ENCODE measurements at regions not wholly inside any gene's neighbourhood (a gene's known extent, or its start where the extent isn't known, plus 50 kb on each side); places are given as distances from the start of the nearest gene placed in this dataset.

DNA sequence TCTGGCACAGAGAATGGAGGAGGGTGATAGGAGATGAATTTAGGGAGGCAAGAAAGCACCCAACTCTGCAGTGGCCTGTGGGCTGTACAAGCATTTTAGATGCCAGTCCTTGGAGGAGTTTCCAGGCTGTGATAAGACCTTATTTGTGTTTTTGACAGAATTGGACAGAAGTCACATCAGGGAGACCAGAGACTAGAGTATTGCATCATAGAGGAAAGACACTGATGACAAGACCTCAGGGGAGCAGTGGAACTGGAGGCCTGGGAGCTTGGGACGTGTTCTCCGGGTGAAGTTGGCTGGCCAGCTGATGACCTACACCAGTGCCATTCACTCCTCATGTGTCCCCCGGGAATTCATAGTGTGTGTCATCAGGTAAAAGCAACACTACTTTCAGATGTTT, 284.0 kb upstream of the ZFP42 start:
- TF ChIP-seq, protein P1, sequence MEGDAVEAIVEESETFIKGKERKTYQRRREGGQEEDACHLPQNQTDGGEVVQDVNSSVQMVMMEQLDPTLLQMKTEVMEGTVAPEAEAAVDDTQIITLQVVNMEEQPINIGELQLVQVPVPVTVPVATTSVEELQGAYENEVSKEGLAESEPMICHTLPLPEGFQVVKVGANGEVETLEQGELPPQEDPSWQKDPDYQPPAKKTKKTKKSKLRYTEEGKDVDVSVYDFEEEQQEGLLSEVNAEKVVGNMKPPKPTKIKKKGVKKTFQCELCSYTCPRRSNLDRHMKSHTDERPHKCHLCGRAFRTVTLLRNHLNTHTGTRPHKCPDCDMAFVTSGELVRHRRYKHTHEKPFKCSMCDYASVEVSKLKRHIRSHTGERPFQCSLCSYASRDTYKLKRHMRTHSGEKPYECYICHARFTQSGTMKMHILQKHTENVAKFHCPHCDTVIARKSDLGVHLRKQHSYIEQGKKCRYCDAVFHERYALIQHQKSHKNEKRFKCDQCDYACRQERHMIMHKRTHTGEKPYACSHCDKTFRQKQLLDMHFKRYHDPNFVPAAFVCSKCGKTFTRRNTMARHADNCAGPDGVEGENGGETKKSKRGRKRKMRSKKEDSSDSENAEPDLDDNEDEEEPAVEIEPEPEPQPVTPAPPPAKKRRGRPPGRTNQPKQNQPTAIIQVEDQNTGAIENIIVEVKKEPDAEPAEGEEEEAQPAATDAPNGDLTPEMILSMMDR (IDR thresholded peaks at IDR 0.05; ENCODE audit: low read depth, low read length): no peak
- Histone ChIP-seq H3K4me1 (no peaks in the 10 kb centered on the region), H3K9me3 (no peaks in the 10 kb centered on the region), H3K27me3 (no peaks in the 10 kb centered on the region), H3K4me3 (ENCODE audit: low read depth, low read length) (no peak overlapping the region), H3K36me3 (no peaks in the 10 kb centered on the region)
- DNase-seq: no peak

DNA sequence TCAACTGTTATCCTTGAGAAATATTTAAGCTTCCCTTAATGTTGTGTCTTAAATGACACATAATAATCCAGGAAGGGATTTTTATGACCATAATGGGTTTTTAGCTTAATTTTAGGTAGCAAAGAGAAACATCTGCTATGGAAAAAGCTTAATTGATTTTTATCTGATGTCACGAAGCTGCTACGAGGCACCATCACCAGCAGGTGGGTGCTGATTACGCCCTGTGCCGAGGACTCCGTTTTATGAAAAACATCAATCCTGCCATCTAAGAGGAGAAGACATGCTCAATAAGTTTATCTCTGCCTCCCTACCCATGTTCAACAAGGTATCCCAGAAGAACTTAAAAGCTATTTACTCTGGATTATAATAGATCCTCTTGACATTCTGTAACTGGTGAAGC, 280.6 kb upstream of the ZFP42 start:
- H3K9me3 ChIP-seq: no peaks in the 10 kb centered on the region
- TF ChIP-seq, protein P1 (IDR thresholded peaks at IDR 0.05; ENCODE audit: low read depth, low read length): no peak
- DNase-seq: no peak
- no peak overlapping the region for H3K4me3 ChIP-seq (ENCODE audit: low read depth, low read length)
- H3K27me3 ChIP-seq: no peaks in the 10 kb centered on the region
- H3K4me1 ChIP-seq: no peaks in the 10 kb centered on the region
- no peaks in the 10 kb centered on the region for H3K36me3 ChIP-seq

DNA sequence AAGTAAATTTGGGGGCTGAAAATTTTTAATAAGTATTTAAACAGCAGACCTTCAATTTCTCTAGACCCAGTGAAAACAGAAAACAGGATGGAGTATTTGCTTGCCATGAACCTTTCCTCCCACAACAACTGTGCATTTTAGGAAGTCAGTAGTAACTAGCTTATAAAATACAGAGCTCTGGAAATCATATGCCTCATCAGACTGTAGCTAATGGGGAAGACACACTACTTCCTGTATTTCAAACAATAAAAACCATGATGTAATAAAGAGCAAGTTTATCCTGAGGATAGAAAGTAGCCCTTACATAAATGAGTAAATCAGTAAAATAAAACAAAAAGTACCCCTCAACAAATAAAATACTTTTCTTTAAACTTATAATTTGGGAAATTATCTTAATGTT, 280.1 kb upstream of the ZFP42 start:
- TF ChIP-seq, protein P1 (IDR thresholded peaks at IDR 0.05; ENCODE audit: low read depth, low read length): no peak

DNA sequence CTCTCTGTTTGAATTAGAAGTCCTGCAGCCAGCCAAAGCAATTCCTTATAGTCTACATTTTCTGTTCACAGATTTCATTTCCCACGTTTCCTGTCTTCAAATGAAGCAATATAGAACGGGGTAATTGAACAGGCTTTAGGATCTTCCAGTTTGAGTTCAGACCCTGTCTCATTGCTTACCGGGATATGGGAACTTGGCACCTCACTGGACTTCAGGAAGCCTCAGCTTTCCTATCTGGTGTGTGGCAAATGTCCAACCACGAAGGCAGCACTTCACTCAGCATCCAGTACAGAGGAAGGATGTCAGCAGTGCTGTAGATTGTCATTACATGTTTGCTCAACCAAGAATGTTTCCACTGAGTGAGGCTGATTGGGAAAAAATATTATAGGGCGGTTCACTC, 271.1 kb upstream of the ZFP42 start:
- DNase-seq: no peak
- Histone ChIP-seq H3K36me3 (no peaks in the 10 kb centered on the region), H3K9me3 (no peaks in the 10 kb centered on the region), H3K4me1 (no peaks in the 10 kb centered on the region), H3K27me3 (no peaks in the 10 kb centered on the region), H3K4me3 (ENCODE audit: low read depth, low read length) (no peak overlapping the region)
- TF ChIP-seq, protein P1 (IDR thresholded peaks at IDR 0.05; ENCODE audit: low read depth, low read length): no peak

More for the DNA sequence above, 280.1 kb upstream of the ZFP42 start:
- no peaks in the 10 kb centered on the region for H3K9me3 ChIP-seq
- no peak for DNase-seq
- H3K36me3 ChIP-seq: no peaks in the 10 kb centered on the region
- no peaks in the 10 kb centered on the region for H3K27me3 ChIP-seq
- no peak overlapping the region for H3K4me3 ChIP-seq (ENCODE audit: low read depth, low read length)
- no peaks in the 10 kb centered on the region for H3K4me1 ChIP-seq

DNA sequence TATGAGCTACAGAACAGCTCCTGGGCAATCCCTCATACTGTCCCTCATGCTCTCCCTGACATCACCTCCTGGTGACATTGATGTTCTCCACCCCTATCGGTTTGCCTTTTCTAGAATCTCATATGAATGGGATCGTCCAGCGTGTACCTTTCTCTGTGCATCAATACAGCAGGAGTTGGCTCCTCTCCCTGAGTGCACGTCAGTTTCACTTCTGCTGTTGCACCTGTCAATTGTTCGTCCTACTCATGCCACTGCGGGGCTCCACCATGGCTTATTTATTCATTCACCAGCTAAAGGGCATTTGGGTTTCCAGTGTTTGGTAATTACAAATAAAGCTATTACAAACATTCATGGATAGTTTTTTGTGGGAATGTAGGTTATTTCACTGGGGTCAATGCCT, 269.1 kb upstream of the ZFP42 start:
- no peaks in the 10 kb centered on the region for H3K9me3 ChIP-seq
- no peak overlapping the region for H3K4me3 ChIP-seq (ENCODE audit: low read depth, low read length)
- no peaks in the 10 kb centered on the region for H3K27me3 ChIP-seq
- TF ChIP-seq, protein P1 (IDR thresholded peaks at IDR 0.05; ENCODE audit: low read depth, low read length): no peak
- H3K36me3 ChIP-seq: no peaks in the 10 kb centered on the region
- DNase-seq: no peak
- H3K4me1 ChIP-seq: no peaks in the 10 kb centered on the region

DNA sequence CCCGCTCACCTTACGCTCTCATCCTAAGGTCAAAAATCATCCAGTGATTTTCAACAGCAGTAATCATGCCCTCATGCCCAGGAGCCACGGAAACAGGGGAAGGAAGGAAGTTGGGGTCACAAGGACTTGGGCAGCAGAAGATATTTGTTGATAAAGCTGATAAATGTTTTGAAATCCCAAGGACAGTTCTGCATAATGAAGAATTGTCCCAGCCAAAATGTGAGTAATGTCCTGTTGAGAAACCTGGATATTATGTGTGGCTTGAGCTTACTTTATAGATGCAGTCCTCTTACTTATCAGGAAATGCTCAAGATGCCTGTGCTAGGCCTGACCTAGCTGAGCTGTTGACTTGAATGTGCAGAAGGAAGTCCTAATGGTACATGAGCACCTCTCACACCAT, 263.0 kb upstream of the ZFP42 start:
- H3K4me3 ChIP-seq (ENCODE audit: low read depth, low read length): no peak overlapping the region
- DNase-seq: no peak
- TF ChIP-seq, protein P1 (IDR thresholded peaks at IDR 0.05; ENCODE audit: low read depth, low read length): no peak
- no peaks in the 10 kb centered on the region for H3K9me3 ChIP-seq
- no peaks in the 10 kb centered on the region for H3K36me3 ChIP-seq
- H3K4me1 ChIP-seq: no peaks in the 10 kb centered on the region
- no peaks in the 10 kb centered on the region for H3K27me3 ChIP-seq

Data from BE2C (cell line).